ENCODE measurements at regions not wholly inside any gene's neighbourhood (a gene's known extent, or its start where the extent isn't known, plus 50 kb on each side); places are given as distances from the start of the nearest gene placed in this dataset.

GRCh38 chr7:131046246-131046645 lies 281.4 kb upstream of the MKLN1 start:
- TF ChIP-seq RAD21 (IDR thresholded peaks at IDR 0.05; ENCODE audit: low read depth) (no peak), FOXM1 (IDR thresholded peaks at IDR 0.05; ENCODE audit: borderline replicate concordance, low read depth) (no peak), CEBPB (IDR thresholded peaks at IDR 0.05) (no peak), EP300 (IDR thresholded peaks at IDR 0.05; ENCODE audit: borderline replicate concordance) (no peak), MAX (IDR thresholded peaks at IDR 0.05) (no peak), EGR1 (IDR thresholded peaks at IDR 0.05) (no peak)

Data from Ishikawa (cell line).